PFSK-1 (cell line): ENCODE measurements at regions not wholly inside any gene's neighbourhood (a gene's known extent, or its start where the extent isn't known, plus 50 kb on each side); places are given as distances from the start of the nearest gene placed in this dataset.

Experiments used
- FOXP2 ChIP-seq: optimal IDR thresholded peaks from 2 replicates; pipeline ENCODE3; 2011; ENCODE audit warnings: borderline replicate concordance, control low read depth, inconsistent platforms; ENCODE audit not compliant: insufficient read depth; ENCODE audit errors: extremely low read length, extremely low read depth
- POLR2AphosphoS5 ChIP-seq: IDR thresholded peaks from 2 replicates; pipeline ENCODE4 v1.6.1; 2012; ENCODE audit warnings: low read depth, mild to moderate bottlenecking, control low read depth, low read length, moderate library complexity
- SIN3A ChIP-seq: IDR thresholded peaks from 2 replicates; pipeline ENCODE4 v1.6.1; 2012; ENCODE audit warnings: mild to moderate bottlenecking, low read length, moderate library complexity, borderline replicate concordance; ENCODE audit not compliant: insufficient read depth
- TAF1 ChIP-seq: IDR thresholded peaks from 2 replicates; pipeline ENCODE4 v1.6.1; 2012; ENCODE audit warnings: low read length, control low read depth, borderline replicate concordance; ENCODE audit not compliant: insufficient read depth
- TF ChIP-seq, protein P1 (sequence below), 2 experiments: IDR thresholded peaks; 2 replicates each; pipeline versions ENCODE4 v1.6.1 to v1.8.0; 2011 to 2012; ENCODE audit warnings: low read depth in 2 of 2, low read length in 2 of 2, control low read depth in 1 of 2, inconsistent platforms in 1 of 2, mild to moderate bottlenecking in 1 of 2, moderate library complexity in 1 of 2; ENCODE audit not compliant: insufficient read depth in 1 of 2

DNA sequence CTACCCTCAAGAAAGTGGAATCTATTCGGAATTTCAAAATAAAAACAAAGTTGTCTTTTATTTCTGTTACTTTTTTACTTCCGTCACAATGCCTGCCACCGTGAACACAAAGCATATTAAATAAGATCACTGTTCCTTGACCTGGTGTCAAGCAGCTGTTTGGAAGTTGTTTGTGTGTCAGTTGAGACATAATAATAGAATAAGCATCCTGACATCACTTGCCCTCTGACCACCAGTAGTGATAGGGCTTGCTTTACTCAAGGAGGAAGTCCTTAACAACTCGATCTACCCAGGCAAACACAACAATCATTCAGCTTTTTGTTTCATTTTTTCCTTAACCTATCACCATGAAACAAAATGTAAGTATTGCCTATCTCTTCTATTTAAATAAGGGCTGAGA, 454.4 kb upstream of the RASGRP1 start:
- TF ChIP-seq FOXP2 (no peak), SIN3A (no peak), POLR2AphosphoS5 (no peak), TAF1 (no peak)
- TF ChIP-seq, protein P1, sequence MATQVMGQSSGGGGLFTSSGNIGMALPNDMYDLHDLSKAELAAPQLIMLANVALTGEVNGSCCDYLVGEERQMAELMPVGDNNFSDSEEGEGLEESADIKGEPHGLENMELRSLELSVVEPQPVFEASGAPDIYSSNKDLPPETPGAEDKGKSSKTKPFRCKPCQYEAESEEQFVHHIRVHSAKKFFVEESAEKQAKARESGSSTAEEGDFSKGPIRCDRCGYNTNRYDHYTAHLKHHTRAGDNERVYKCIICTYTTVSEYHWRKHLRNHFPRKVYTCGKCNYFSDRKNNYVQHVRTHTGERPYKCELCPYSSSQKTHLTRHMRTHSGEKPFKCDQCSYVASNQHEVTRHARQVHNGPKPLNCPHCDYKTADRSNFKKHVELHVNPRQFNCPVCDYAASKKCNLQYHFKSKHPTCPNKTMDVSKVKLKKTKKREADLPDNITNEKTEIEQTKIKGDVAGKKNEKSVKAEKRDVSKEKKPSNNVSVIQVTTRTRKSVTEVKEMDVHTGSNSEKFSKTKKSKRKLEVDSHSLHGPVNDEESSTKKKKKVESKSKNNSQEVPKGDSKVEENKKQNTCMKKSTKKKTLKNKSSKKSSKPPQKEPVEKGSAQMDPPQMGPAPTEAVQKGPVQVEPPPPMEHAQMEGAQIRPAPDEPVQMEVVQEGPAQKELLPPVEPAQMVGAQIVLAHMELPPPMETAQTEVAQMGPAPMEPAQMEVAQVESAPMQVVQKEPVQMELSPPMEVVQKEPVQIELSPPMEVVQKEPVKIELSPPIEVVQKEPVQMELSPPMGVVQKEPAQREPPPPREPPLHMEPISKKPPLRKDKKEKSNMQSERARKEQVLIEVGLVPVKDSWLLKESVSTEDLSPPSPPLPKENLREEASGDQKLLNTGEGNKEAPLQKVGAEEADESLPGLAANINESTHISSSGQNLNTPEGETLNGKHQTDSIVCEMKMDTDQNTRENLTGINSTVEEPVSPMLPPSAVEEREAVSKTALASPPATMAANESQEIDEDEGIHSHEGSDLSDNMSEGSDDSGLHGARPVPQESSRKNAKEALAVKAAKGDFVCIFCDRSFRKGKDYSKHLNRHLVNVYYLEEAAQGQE (IDR thresholded peaks at IDR 0.05; ENCODE audit: insufficient read depth in 1 of 2, low read depth in 2 of 2, low read length in 2 of 2) = no peak

- no peak for TF ChIP-seq SIN3A
- TF ChIP-seq, protein P1 (IDR thresholded peaks at IDR 0.05; ENCODE audit: insufficient read depth in 1 of 2, low read depth in 2 of 2, low read length in 2 of 2) = no peak
- no peak for TF ChIP-seq FOXP2
- no peak for TF ChIP-seq TAF1
- no peak for TF ChIP-seq POLR2AphosphoS5
Observed at GRCh38 chr15:39021341-39021740, 456.7 kb upstream of the RASGRP1 start.

- TF ChIP-seq SIN3A (no peak), POLR2AphosphoS5 (no peak), FOXP2 (no peak), TAF1 (no peak)
- TF ChIP-seq, protein P1 (IDR thresholded peaks at IDR 0.05; ENCODE audit: insufficient read depth in 1 of 2, low read depth in 2 of 2, low read length in 2 of 2) = no peak
Observed at GRCh38 chr15:39022532-39023305, 458.1 kb upstream of the RASGRP1 start.

- TF ChIP-seq POLR2AphosphoS5 (no peak), FOXP2 (no peak), SIN3A (no peak), TAF1 (no peak)
- TF ChIP-seq, protein P1 (IDR thresholded peaks at IDR 0.05; ENCODE audit: insufficient read depth in 1 of 2, low read depth in 2 of 2, low read length in 2 of 2) = no peak
Observed at GRCh38 chr15:39025321-39025720, 460.7 kb upstream of the RASGRP1 start.
